OCI-LY1 (cell line): ENCODE measurements at regions not wholly inside any gene's neighbourhood (a gene's known extent, or its start where the extent isn't known, plus 50 kb on each side); places are given as distances from the start of the nearest gene placed in this dataset.

ENCODE experiments used
- H2AFZ ChIP-seq: fragments of 200-600 bp; sonication (generic), shearing (Covaris generic); 2 replicates; pipeline ENCODE4 v1.6.0; 2014; ENCODE audit warnings: antibody characterized with exemption, mild to moderate bottlenecking, low read length
- H3F3A ChIP-seq: fragments of 200-600 bp; sonication (generic), shearing (Covaris generic); 2 replicates; pipeline ENCODE4 v1.6.0; 2014; ENCODE audit warnings: mild to moderate bottlenecking, antibody characterized with exemption, low read length, moderate library complexity; ENCODE audit not compliant: insufficient read depth
- H3K27ac ChIP-seq: fragments of 200-600 bp; sonication (generic); 2 replicates; pipeline ENCODE4 v1.5.1; 2014; ENCODE audit warnings: low read length, mixed run types, mild to moderate bottlenecking, low read depth; ENCODE audit not compliant: poor library complexity, severe bottlenecking
- H3K27me3 ChIP-seq: fragments of 200-600 bp; sonication (generic); 2 replicates; pipeline ENCODE4 v1.6.0; 2014; ENCODE audit warnings: antibody characterized with exemption, mild to moderate bottlenecking, low read length, moderate library complexity; ENCODE audit not compliant: insufficient read depth
- H3K36me3 ChIP-seq: fragments of 200-600 bp; sonication (generic); 2 replicates; pipeline ENCODE4 v1.6.1; 2014; ENCODE audit warnings: mild to moderate bottlenecking, antibody characterized with exemption, low read length, moderate library complexity, mixed read lengths; ENCODE audit not compliant: insufficient read depth
- H3K4me1 ChIP-seq: fragments of 200-600 bp; sonication (generic); 2 replicates; pipeline ENCODE4 v1.5.1; 2014; ENCODE audit warnings: mild to moderate bottlenecking, low read length, moderate library complexity; ENCODE audit not compliant: insufficient read depth, severe bottlenecking
- H3K4me2 ChIP-seq: fragments of 200-600 bp; sonication (generic), shearing (Covaris generic); 2 replicates; pipeline ENCODE4 v1.6.1; 2014; ENCODE audit warnings: low read length
- H3K4me3 ChIP-seq: fragments of 200-600 bp; sonication (generic); 2 replicates; pipeline ENCODE4 v1.5.1; 2014; ENCODE audit warnings: low read length, low read depth, mild to moderate bottlenecking, mixed read lengths; ENCODE audit not compliant: poor library complexity, severe bottlenecking
- H3K79me2 ChIP-seq: fragments of 200-600 bp; shearing (Covaris generic); 2 replicates; pipeline ENCODE4 v1.6.1; 2016; ENCODE audit warnings: mixed run types, low read length, mixed read lengths; ENCODE audit not compliant: insufficient read depth
- H3K9ac ChIP-seq: fragments of 200-600 bp; sonication (generic), shearing (Covaris generic); 2 replicates; pipeline ENCODE4 v1.6.1; 2014; ENCODE audit warnings: mild to moderate bottlenecking, low read length, mixed read lengths
- H3K9me2 ChIP-seq: fragments of 200-600 bp; sonication (generic), shearing (Covaris generic); 2 replicates; pipeline ENCODE4 v1.6.1; 2014; ENCODE audit warnings: low read depth, mild to moderate bottlenecking, low read length, mixed read lengths
- H3K9me3 ChIP-seq: fragments of 200-600 bp; shearing (Covaris generic); 2 replicates; pipeline ENCODE4 v1.6.1; 2014; ENCODE audit warnings: low read length, mixed read lengths
- H4K20me1 ChIP-seq: fragments of 200-600 bp; sonication (generic), shearing (Covaris generic); 2 replicates; pipeline ENCODE4 v1.6.0; 2016; ENCODE audit warnings: mild to moderate bottlenecking, low read length; ENCODE audit not compliant: insufficient read depth
- CTCF ChIP-seq: fragments of 200-600 bp; sonication (generic), shearing (Covaris generic); IDR thresholded peaks from 2 replicates; pipeline ENCODE4 v1.5.1; 2017; ENCODE audit warnings: mild to moderate bottlenecking, antibody characterized with exemption, low read length, moderate library complexity, mixed read lengths
- EZH2 ChIP-seq: fragments of 200-600 bp; sonication (generic), shearing (Covaris generic); IDR thresholded peaks from 2 replicates; pipeline ENCODE4 v1.8.0; 2017; ENCODE audit warnings: borderline replicate concordance, mixed run types, mild to moderate bottlenecking, antibody characterized with exemption, low read length, moderate library complexity, mixed read lengths

- Histone ChIP-seq H2AFZ (no peak overlapping the region), H3F3A (no peaks in the 10 kb centered on the region), H3K9me2 (no peaks in the 10 kb centered on the region), H3K27me3 (no peaks in the 10 kb centered on the region), H3K4me1 (no peaks in the 10 kb centered on the region), H3K4me3 (no peak overlapping the region), H3K27ac (no peak overlapping the region), H3K9me3 (no peaks in the 10 kb centered on the region), H4K20me1 (no peaks in the 10 kb centered on the region), H3K4me2 (no peak overlapping the region), H3K9ac (no peak overlapping the region), H3K79me2 (no peaks in the 10 kb centered on the region), H3K36me3 (no peaks in the 10 kb centered on the region)
- TF ChIP-seq CTCF (no peak), EZH2 (no peak)
Observed at GRCh38 chr9:21660976-21661375, 141.5 kb upstream of the MTAP start.

- Histone ChIP-seq H3K4me3 (no peak overlapping the region), H3K36me3 (no peaks in the 10 kb centered on the region), H3K9me3 (no peaks in the 10 kb centered on the region), H3K4me1 (no peaks in the 10 kb centered on the region), H3K9me2 (no peaks in the 10 kb centered on the region), H4K20me1 (no peaks in the 10 kb centered on the region), H3K27ac (no peak overlapping the region), H3F3A (no peaks in the 10 kb centered on the region), H2AFZ (no peak overlapping the region), H3K9ac (no peak overlapping the region), H3K79me2 (no peaks in the 10 kb centered on the region), H3K4me2 (no peak overlapping the region), H3K27me3 (no peaks in the 10 kb centered on the region)
- TF ChIP-seq CTCF = no peak
- no peak for TF ChIP-seq EZH2
Observed at GRCh38 chr9:21661626-21662025, 140.8 kb upstream of the MTAP start.

GRCh38 chr9:21668516-21668915 is 133.9 kb upstream of the MTAP start:
- no peaks in the 10 kb centered on the region for H3K4me1 ChIP-seq
- no peak overlapping the region for H2AFZ ChIP-seq
- H3K27ac ChIP-seq = no peak overlapping the region
- H3K9me2 ChIP-seq = no peaks in the 10 kb centered on the region
- no peak overlapping the region for H3K4me3 ChIP-seq
- H3K36me3 ChIP-seq = no peaks in the 10 kb centered on the region
- no peaks in the 10 kb centered on the region for H3K9me3 ChIP-seq
- H3F3A ChIP-seq = no peaks in the 10 kb centered on the region
- no peaks in the 10 kb centered on the region for H4K20me1 ChIP-seq
- H3K79me2 ChIP-seq = no peaks in the 10 kb centered on the region
- TF ChIP-seq EZH2 (no peak), CTCF (no peak)
- no peaks in the 10 kb centered on the region for H3K27me3 ChIP-seq
- no peak overlapping the region for H3K9ac ChIP-seq
- H3K4me2 ChIP-seq = no peak overlapping the region
